ENCODE measurements at regions not wholly inside any gene's neighbourhood (a gene's known extent, or its start where the extent isn't known, plus 50 kb on each side); places are given as distances from the start of the nearest gene placed in this dataset.

DNA sequence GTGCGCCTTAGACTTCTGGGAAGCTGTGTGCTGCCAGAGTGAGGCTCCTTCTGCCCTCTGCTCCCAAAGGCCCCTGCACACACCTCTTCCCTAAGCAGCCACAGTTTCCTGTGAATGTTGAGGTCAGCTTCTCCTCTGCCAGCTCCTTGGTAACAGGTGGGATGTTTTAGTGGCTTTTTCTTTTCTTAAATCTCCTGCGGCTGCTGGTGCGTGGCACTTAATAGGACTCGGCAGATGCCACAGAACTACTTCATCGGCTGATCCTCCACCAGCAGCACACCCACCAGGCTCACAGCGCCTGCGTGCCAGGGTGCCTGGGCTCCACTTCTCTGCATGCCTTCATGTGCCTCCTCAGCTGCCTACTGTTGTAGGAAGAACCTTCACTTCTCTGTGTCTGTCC lies 87.8 kb downstream of the RCN1 start:
- H3K4me3 ChIP-seq (ENCODE audit: low read depth, low read length), result no peak overlapping the region
- TF ChIP-seq, protein P1, sequence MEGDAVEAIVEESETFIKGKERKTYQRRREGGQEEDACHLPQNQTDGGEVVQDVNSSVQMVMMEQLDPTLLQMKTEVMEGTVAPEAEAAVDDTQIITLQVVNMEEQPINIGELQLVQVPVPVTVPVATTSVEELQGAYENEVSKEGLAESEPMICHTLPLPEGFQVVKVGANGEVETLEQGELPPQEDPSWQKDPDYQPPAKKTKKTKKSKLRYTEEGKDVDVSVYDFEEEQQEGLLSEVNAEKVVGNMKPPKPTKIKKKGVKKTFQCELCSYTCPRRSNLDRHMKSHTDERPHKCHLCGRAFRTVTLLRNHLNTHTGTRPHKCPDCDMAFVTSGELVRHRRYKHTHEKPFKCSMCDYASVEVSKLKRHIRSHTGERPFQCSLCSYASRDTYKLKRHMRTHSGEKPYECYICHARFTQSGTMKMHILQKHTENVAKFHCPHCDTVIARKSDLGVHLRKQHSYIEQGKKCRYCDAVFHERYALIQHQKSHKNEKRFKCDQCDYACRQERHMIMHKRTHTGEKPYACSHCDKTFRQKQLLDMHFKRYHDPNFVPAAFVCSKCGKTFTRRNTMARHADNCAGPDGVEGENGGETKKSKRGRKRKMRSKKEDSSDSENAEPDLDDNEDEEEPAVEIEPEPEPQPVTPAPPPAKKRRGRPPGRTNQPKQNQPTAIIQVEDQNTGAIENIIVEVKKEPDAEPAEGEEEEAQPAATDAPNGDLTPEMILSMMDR (IDR thresholded peaks at IDR 0.05; ENCODE audit: low read depth, low read length, missing control alignments), result no peak
- in situ Hi-C loops (cut with HindIII; ENCODE audit: low pct_ligation_motif_present, low sequenced_read_pairs), result no loop called here
- H3K36me3 ChIP-seq (replicated peaks), result no peaks in the 10 kb centered on the region
- DNase-seq, result no peak
- peaks cover 1% of the 10 kb centered on the region for H3K27me3 ChIP-seq (replicated peaks)
- no peak overlapping the region for H3K27ac ChIP-seq

DNA sequence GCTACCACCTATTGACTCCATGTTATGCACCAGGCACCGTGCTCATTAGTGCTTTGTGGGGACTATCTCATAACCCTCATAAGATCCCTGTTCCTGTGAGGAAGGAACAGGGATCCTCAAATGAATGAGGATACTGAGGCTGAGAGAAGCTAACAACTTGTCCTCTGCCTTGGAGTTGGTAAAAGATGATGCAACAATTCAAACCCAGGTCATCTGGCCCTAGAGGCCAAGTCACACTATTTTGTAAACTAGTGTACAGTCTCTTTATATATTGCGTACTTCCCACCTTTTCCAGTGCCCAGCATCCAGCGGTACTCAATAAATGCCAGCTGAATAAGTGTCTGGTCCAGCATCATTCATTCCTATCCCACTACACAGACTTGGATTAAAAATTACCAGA lies 92.6 kb downstream of the RCN1 start:
- Histone ChIP-seq H3K27me3 (replicated peaks) (peaks cover 1% of the 10 kb centered on the region), H3K4me3 (ENCODE audit: low read depth, low read length) (no peak overlapping the region), H3K27ac (no peak overlapping the region), H3K36me3 (replicated peaks) (no peaks in the 10 kb centered on the region)
- no peak for DNase-seq
- in situ Hi-C loops (cut with HindIII; ENCODE audit: low pct_ligation_motif_present, low sequenced_read_pairs), result no loop called here
- TF ChIP-seq, protein P1 (IDR thresholded peaks at IDR 0.05; ENCODE audit: low read depth, low read length, missing control alignments), result no peak

DNA sequence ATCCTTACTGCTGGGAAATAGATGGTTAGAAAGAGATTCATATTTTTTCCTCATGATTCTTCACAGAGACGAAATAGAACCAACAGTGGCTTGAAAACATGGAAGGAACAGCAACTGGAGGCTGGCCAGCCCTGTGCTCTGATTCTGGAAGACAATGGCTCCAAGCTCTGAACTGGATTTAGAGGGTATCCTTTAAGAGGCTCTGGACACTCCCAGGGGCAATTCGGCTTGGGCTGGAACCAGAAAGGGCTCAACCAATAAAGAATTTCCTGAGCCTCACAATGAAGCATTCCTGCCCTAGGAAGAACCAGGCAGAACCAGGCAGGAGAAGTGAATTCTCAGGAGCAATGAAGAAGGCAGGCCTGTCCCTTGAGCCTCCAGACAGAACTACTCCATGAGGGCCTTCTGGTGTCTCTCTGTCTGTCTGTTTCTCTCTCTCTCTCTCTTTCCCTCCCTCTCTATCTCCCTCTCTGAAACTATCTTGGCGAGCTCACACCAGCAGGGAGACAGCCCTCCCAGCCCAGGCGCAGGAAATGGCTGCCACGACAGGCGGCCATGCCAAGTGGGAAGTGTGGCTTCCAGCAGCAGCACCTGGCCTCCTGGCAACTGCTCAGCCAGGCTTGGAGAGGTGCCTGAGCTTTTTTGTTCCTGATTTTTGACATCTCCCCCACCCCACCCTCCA lies 93.3 kb downstream of the RCN1 start:
- H3K27ac ChIP-seq, result no peak overlapping the region
- H3K36me3 ChIP-seq (replicated peaks), result no peaks in the 10 kb centered on the region
- DNase-seq, result no peak
- H3K4me3 ChIP-seq (ENCODE audit: low read depth, low read length), result no peak overlapping the region
- peaks cover 1% of the 10 kb centered on the region for H3K27me3 ChIP-seq (replicated peaks)
- TF ChIP-seq, protein P1 (IDR thresholded peaks at IDR 0.05; ENCODE audit: low read depth, low read length, missing control alignments), result no peak
- in situ Hi-C loops (cut with HindIII; ENCODE audit: low pct_ligation_motif_present, low sequenced_read_pairs), result no loop called here

DNA sequence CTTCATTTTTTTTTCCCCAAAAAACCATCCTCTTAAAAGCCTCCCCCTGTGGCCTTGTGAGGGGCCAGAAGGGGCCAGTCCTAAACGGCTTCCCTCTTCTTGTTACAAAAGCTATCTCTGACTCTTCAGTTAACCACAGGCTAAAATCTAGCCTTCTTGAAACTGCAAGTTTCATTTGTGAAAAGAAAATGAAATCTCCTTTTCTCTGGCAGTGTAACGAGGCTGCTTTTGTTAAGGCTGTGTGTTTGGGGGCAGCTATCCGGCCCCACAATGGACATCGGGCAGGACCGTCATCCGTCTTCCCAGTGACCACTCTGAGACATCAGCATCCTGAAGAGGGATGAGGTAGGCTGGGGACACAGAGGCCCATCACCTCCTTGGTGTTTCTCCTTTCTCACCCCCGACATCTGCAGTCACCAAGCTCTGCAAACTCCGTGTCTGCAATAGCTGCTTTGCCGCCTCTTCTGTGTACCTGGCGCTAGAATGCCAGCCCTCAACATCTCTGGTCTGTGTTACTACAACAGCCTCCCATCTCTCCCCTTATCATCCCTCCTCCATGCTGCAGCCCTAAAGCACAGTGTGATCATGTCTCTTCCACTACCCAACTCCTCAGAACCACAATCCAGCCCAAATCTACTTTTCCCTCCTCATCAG lies 94.0 kb downstream of the RCN1 start:
- Histone ChIP-seq H3K4me3 (ENCODE audit: low read depth, low read length) (no peak overlapping the region), H3K27ac (no peak overlapping the region), H3K36me3 (replicated peaks) (no peaks in the 10 kb centered on the region), H3K27me3 (replicated peaks) (peaks cover 1% of the 10 kb centered on the region)
- in situ Hi-C loops (cut with HindIII; ENCODE audit: low pct_ligation_motif_present, low sequenced_read_pairs), result no loop called here
- no peak for DNase-seq
- TF ChIP-seq, protein P1 (IDR thresholded peaks at IDR 0.05; ENCODE audit: low read depth, low read length, missing control alignments), result no peak

DNA sequence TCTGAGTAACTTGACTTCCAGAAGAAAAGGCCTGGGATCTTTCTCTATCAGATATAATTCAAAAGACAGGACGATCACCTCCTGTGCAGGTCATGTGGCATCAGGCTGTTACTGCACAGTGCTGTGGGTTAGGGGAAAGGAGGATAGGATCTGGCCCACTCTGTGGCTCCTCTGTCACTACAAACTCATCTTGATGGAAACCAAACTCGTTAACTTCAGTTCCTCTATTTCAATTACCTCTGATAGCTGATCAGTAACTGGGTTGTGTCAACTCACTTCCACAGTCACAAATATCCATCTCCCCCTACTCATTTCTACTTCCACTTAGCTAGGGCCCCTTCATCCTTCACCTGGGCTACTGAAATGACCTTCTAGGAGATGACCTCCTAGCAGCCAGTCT lies 95.2 kb downstream of the RCN1 start:
- in situ Hi-C loops (cut with HindIII; ENCODE audit: low pct_ligation_motif_present, low sequenced_read_pairs), result no loop called here
- H3K27me3 ChIP-seq (replicated peaks), result peaks cover 1% of the 10 kb centered on the region
- H3K36me3 ChIP-seq (replicated peaks), result no peaks in the 10 kb centered on the region
- TF ChIP-seq, protein P1 (IDR thresholded peaks at IDR 0.05; ENCODE audit: low read depth, low read length, missing control alignments), result no peak
- no peak overlapping the region for H3K27ac ChIP-seq
- no peak overlapping the region for H3K4me3 ChIP-seq (ENCODE audit: low read depth, low read length)
- no peak for DNase-seq
